BLaER1 treated with 17β-estradiol and CSF1 and Interleukin-3, amounts not matched to agents 10 nM and 100 nM (cell line): ENCODE measurements at regions not wholly inside any gene's neighbourhood (a gene's known extent, or its start where the extent isn't known, plus 50 kb on each side); places are given as distances from the start of the nearest gene placed in this dataset.
"Not testable (repeated sequence)": the region's sequence is repeated elsewhere in the genome, so short reads cannot be mapped to it uniquely, and the experiment has no call there.

Source experiments
- H3K27ac ChIP-seq, 11 experiments: shearing (Covaris generic); formaldehyde crosslinking; 2 replicates each; pipeline ENCODE4 v1.8.1; 2022
- H3K27me3 ChIP-seq, 11 experiments: shearing (Covaris generic); formaldehyde crosslinking; 2 replicates each; pipeline ENCODE4 v1.8.1; 2022
- H3K36me3 ChIP-seq, 11 experiments: shearing (Covaris generic); formaldehyde crosslinking; 2 replicates each; pipeline ENCODE4 v1.8.1; 2022
- H3K4me1 ChIP-seq, 10 experiments: shearing (Covaris generic); formaldehyde crosslinking; 2 replicates each; pipeline ENCODE4 v1.8.1; 2022
- H3K4me2 ChIP-seq, 11 experiments: shearing (Covaris generic); formaldehyde crosslinking; 2 replicates each; pipeline ENCODE4 v1.8.1; 2022
- H3K4me3 ChIP-seq, 10 experiments: shearing (Covaris generic); formaldehyde crosslinking; 2 replicates each; pipeline ENCODE4 v1.8.1; 2022
- H3K9ac ChIP-seq, 11 experiments: shearing (Covaris generic); formaldehyde crosslinking; 2 replicates each; pipeline ENCODE4 v1.8.1; 2022
- H3K9me3 ChIP-seq, 11 experiments: shearing (Covaris generic); formaldehyde crosslinking; replicated peaks in 1 of 11; 2 replicates each; pipeline ENCODE4 v1.8.1; 2022
- H4K20me1 ChIP-seq, 11 experiments: shearing (Covaris generic); formaldehyde crosslinking; 2 replicates each; pipeline ENCODE4 v1.8.1; 2022
- Cebpa-rat ChIP-seq, 11 experiments: shearing (Covaris generic); IDR thresholded peaks; 2 replicates each; pipeline ENCODE4 v1.8.1; 2022

- TF ChIP-seq Cebpa-rat (IDR thresholded peaks at IDR 0.05), result peak in 5 of 11 experiments; percentile 17 to 63 (median 42); a peak in 3 of 22 replicates
Observed at GRCh38 chr12:63006536-63006935, 71.6 kb upstream of the PPM1H start.

GRCh38 chr12:63005382-63005781 lies 70.4 kb upstream of the PPM1H start:
- Histone ChIP-seq H3K36me3 (no peaks in the 10 kb centered on the region), H3K4me2 (no peak overlapping the region), H3K4me1 (no peaks in the 10 kb centered on the region), H3K4me3 (no peak overlapping the region), H3K9ac (no peak overlapping the region), H3K9me3 (peaks cover 0 to 13% (median 5%) of the 10 kb centered on the region in 11 experiments; a peak in 7 of 22 replicates), H4K20me1 (no peaks in the 10 kb centered on the region), H3K27ac (no peak overlapping the region), H3K27me3 (0 out of 22 replicates have a peak, but pooled peaks cover 0 to 2% (median 0%) of the 10 kb centered on the region in 11 experiments)
- no peak for TF ChIP-seq Cebpa-rat (IDR thresholded peaks at IDR 0.05)

More at GRCh38 chr12:63006536-63006935, 71.6 kb upstream of the PPM1H start:
- H3K9me3 ChIP-seq, result peaks cover 0 to 13% (median 5%) of the 10 kb centered on the region in 11 experiments; a peak in 7 of 22 replicates
- no peak overlapping the region for H3K9ac ChIP-seq
- H3K4me3 ChIP-seq, result no peak overlapping the region
- H4K20me1 ChIP-seq, result no peaks in the 10 kb centered on the region
- H3K27ac ChIP-seq, result no peak overlapping the region
- H3K4me2 ChIP-seq, result no peak overlapping the region
- no peaks in the 10 kb centered on the region for H3K36me3 ChIP-seq
- H3K4me1 ChIP-seq, result no peaks in the 10 kb centered on the region
- 0 out of 22 replicates have a peak, but pooled peaks cover 0 to 2% (median 0%) of the 10 kb centered on the region in 11 experiments for H3K27me3 ChIP-seq

DNA sequence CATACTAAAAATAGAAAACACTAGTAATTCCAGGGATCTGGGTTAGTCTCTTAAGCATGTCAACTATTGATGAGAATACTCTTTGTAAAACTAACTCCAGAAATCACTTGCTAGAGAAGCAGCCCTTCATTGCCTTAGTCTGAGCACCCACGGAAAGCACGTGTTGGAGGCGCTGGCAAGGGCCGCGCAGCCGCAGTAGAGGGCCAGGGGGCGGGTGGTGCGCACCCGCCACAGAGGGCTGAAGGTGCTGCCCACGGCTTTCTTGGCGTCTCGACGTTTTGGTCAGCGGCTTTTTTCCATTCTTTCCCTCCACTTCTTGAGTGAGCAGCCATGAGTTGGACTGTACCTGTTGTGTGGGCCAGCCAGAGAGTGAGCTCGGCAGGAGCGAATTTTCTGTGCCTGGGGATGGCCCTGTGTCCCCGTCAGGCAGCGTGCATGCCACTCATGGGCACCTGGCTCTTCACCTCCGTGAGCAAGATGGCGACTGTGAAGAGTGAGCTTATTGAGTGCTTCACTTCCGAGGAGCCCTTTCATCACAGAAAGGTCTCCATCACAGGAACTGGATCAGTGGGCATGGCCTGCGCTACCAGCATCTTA lies 68.4 kb upstream of the PPM1H start:
- Histone ChIP-seq H3K4me3 (no peak overlapping the region), H3K27ac (no peak overlapping the region), H3K9me3 (peaks cover 0 to 13% (median 5%) of the 10 kb centered on the region in 11 experiments; a peak in 7 of 22 replicates), H3K4me2 (no peak overlapping the region), H3K4me1 (no peaks in the 10 kb centered on the region), H3K36me3 (no peaks in the 10 kb centered on the region), H4K20me1 (no peaks in the 10 kb centered on the region), H3K9ac (no peak overlapping the region), H3K27me3 (0 out of 22 replicates have a peak, but pooled peaks cover 0 to 2% (median 0%) of the 10 kb centered on the region in 11 experiments)
- TF ChIP-seq Cebpa-rat (IDR thresholded peaks at IDR 0.05), result no peak

DNA sequence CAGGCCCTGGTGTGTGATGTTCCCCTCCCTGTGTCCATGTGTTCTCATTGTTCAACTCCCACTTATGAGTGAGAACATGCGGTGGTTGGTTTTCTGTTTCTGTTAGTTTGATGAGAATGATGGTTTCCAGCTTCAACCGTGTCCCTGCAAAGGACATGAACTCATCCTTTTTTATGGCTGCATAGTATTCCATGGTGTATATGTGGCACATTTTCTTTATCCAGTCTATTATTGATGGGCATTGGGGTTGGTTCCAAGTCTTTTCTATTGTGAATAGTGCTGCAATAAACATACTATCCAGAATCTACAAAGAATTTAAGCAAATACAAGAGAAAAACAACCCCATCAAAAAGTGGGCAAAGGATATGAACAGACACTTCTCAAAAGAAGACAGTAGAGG lies 67.1 kb upstream of the PPM1H start:
- peaks cover 0 to 13% (median 5%) of the 10 kb centered on the region in 11 experiments; a peak in 7 of 22 replicates for H3K9me3 ChIP-seq
- not testable (repeated sequence) for H3K4me3 ChIP-seq, H3K27ac ChIP-seq, H3K4me1 ChIP-seq, H3K27me3 ChIP-seq, H3K4me2 ChIP-seq, H3K36me3 ChIP-seq, H4K20me1 ChIP-seq, H3K9ac ChIP-seq

- TF ChIP-seq Cebpa-rat (IDR thresholded peaks at IDR 0.05), result no peak
- Histone ChIP-seq H3K4me2 (no peak overlapping the region), H3K27ac (no peak overlapping the region), H4K20me1 (no peaks in the 10 kb centered on the region), H3K4me3 (no peak overlapping the region), H3K9ac (no peak overlapping the region), H3K4me1 (no peaks in the 10 kb centered on the region), H3K9me3 (peaks cover 0 to 12% (median 3%) of the 10 kb centered on the region in 11 experiments; a peak in 7 of 22 replicates), H3K27me3 (no peaks in the 10 kb centered on the region), H3K36me3 (no peaks in the 10 kb centered on the region)
Observed at GRCh38 chr12:62998454-62998853, 63.5 kb upstream of the PPM1H start.

DNA sequence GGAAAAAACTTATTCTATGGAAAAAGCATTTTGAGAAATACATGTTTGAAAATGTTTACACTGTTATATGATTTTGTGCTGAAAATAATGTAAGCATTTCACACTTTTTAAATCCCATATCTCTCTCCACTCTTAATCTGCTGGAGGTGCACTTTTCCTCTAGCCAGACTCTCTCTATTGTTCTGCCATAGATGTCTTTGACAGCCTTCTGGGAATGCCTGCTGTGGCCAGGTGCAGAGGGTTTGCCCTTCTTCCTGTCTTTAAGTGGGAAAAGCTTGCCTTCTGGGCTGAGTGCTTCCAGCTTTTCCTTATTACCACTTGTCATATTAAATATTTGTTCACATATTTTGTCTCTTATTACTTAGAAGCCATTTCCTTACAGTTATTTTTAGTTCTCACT lies 60.1 kb upstream of the PPM1H start:
- no peak for TF ChIP-seq Cebpa-rat (IDR thresholded peaks at IDR 0.05)
- no peaks in the 10 kb centered on the region for H3K9me3 ChIP-seq
- no peak overlapping the region for H3K4me3 ChIP-seq
- H3K27ac ChIP-seq, result no peak overlapping the region
- H3K36me3 ChIP-seq, result no peaks in the 10 kb centered on the region
- H3K9ac ChIP-seq, result no peak overlapping the region
- H3K4me2 ChIP-seq, result no peak overlapping the region
- no peaks in the 10 kb centered on the region for H4K20me1 ChIP-seq
- no peaks in the 10 kb centered on the region for H3K27me3 ChIP-seq
- no peaks in the 10 kb centered on the region for H3K4me1 ChIP-seq

- no peaks in the 10 kb centered on the region for H3K36me3 ChIP-seq
- no peaks in the 10 kb centered on the region for H3K4me1 ChIP-seq
- 0 out of 22 replicates have a peak, but pooled peaks cover 0 to 5% (median 0%) of the 10 kb centered on the region in 11 experiments for H3K9me3 ChIP-seq
- no peak for TF ChIP-seq Cebpa-rat (IDR thresholded peaks at IDR 0.05)
- H3K4me2 ChIP-seq, result no peak overlapping the region
- no peak overlapping the region for H3K4me3 ChIP-seq
- H4K20me1 ChIP-seq, result no peaks in the 10 kb centered on the region
- no peak overlapping the region for H3K9ac ChIP-seq
- H3K27ac ChIP-seq, result no peak overlapping the region
- H3K27me3 ChIP-seq, result no peaks in the 10 kb centered on the region
Observed at GRCh38 chr12:62986844-62987243, 51.9 kb upstream of the PPM1H start.
